ENCODE measurements at regions not wholly inside any gene's neighbourhood (a gene's known extent, or its start where the extent isn't known, plus 50 kb on each side); places are given as distances from the start of the nearest gene placed in this dataset.

GRCh38 chr14:87111126-87111525 is 881.9 kb downstream of the GALC start:
- no peak overlapping the region for H3K27ac ChIP-seq (ENCODE audit: low read depth in 2 of 2, low read length in 2 of 2)
- H3K4me1 ChIP-seq (ENCODE audit: control insufficient read depth in 2 of 2, insufficient read depth in 2 of 2, low read length in 2 of 2): no peaks in the 10 kb centered on the region
- H3K27me3 ChIP-seq (ENCODE audit: control insufficient read depth in 2 of 2, insufficient read depth in 2 of 2, low read length in 2 of 2): no peaks in the 10 kb centered on the region
- H3K36me3 ChIP-seq (ENCODE audit: control insufficient read depth in 2 of 2, insufficient read depth in 2 of 2, low read length in 2 of 2): no peaks in the 10 kb centered on the region
- H3K9ac ChIP-seq (ENCODE audit: low read depth in 1 of 2, low read length in 2 of 2): no peak overlapping the region
- H3K9me3 ChIP-seq (ENCODE audit: control insufficient read depth in 2 of 2, low read length in 2 of 2): peaks cover 0 to 2% of the 10 kb centered on the region in 2 donors
- no peak overlapping the region for H3K4me3 ChIP-seq (ENCODE audit: low read length in 2 of 2)

GRCh38 chr14:87109271-87109670 is 883.7 kb downstream of the GALC start:
- no peaks in the 10 kb centered on the region for H3K4me1 ChIP-seq (ENCODE audit: control insufficient read depth in 2 of 2, insufficient read depth in 2 of 2, low read length in 2 of 2)
- H3K36me3 ChIP-seq (ENCODE audit: control insufficient read depth in 2 of 2, insufficient read depth in 2 of 2, low read length in 2 of 2): no peaks in the 10 kb centered on the region
- peaks cover 0 to 7% of the 10 kb centered on the region in 2 donors for H3K9me3 ChIP-seq (ENCODE audit: control insufficient read depth in 2 of 2, low read length in 2 of 2)
- H3K4me3 ChIP-seq (ENCODE audit: low read length in 2 of 2): no peak overlapping the region
- H3K27ac ChIP-seq (ENCODE audit: low read depth in 2 of 2, low read length in 2 of 2): no peak overlapping the region
- no peak overlapping the region for H3K9ac ChIP-seq (ENCODE audit: low read depth in 1 of 2, low read length in 2 of 2)
- no peaks in the 10 kb centered on the region for H3K27me3 ChIP-seq (ENCODE audit: control insufficient read depth in 2 of 2, insufficient read depth in 2 of 2, low read length in 2 of 2)

GRCh38 chr14:87108726-87109125 is 884.3 kb downstream of the GALC start:
- Histone ChIP-seq H3K36me3 (ENCODE audit: control insufficient read depth in 2 of 2, insufficient read depth in 2 of 2, low read length in 2 of 2) (no peaks in the 10 kb centered on the region), H3K27me3 (ENCODE audit: control insufficient read depth in 2 of 2, insufficient read depth in 2 of 2, low read length in 2 of 2) (no peaks in the 10 kb centered on the region), H3K9ac (ENCODE audit: low read depth in 1 of 2, low read length in 2 of 2) (no peak overlapping the region), H3K4me1 (ENCODE audit: control insufficient read depth in 2 of 2, insufficient read depth in 2 of 2, low read length in 2 of 2) (no peaks in the 10 kb centered on the region), H3K9me3 (ENCODE audit: control insufficient read depth in 2 of 2, low read length in 2 of 2) (peaks cover 0 to 7% of the 10 kb centered on the region in 2 donors), H3K27ac (ENCODE audit: low read depth in 2 of 2, low read length in 2 of 2) (no peak overlapping the region), H3K4me3 (ENCODE audit: low read length in 2 of 2) (no peak overlapping the region)

- no peak overlapping the region for H3K27ac ChIP-seq (ENCODE audit: low read depth in 2 of 2, low read length in 2 of 2)
- H3K36me3 ChIP-seq (ENCODE audit: control insufficient read depth in 2 of 2, insufficient read depth in 2 of 2, low read length in 2 of 2): no peaks in the 10 kb centered on the region
- H3K4me3 ChIP-seq (ENCODE audit: low read length in 2 of 2): no peak overlapping the region
- no peaks in the 10 kb centered on the region for H3K27me3 ChIP-seq (ENCODE audit: control insufficient read depth in 2 of 2, insufficient read depth in 2 of 2, low read length in 2 of 2)
- no peaks in the 10 kb centered on the region for H3K4me1 ChIP-seq (ENCODE audit: control insufficient read depth in 2 of 2, insufficient read depth in 2 of 2, low read length in 2 of 2)
- H3K9ac ChIP-seq (ENCODE audit: low read depth in 1 of 2, low read length in 2 of 2): no peak overlapping the region
- H3K9me3 ChIP-seq (ENCODE audit: control insufficient read depth in 2 of 2, low read length in 2 of 2): peaks cover 0 to 7% of the 10 kb centered on the region in 2 donors
These were observed 890.1 kb downstream of the GALC start for GRCh38 chr14:87102811-87103378.

- Histone ChIP-seq H3K27me3 (ENCODE audit: control insufficient read depth in 2 of 2, insufficient read depth in 2 of 2, low read length in 2 of 2) (no peaks in the 10 kb centered on the region), H3K36me3 (ENCODE audit: control insufficient read depth in 2 of 2, insufficient read depth in 2 of 2, low read length in 2 of 2) (no peaks in the 10 kb centered on the region), H3K4me1 (ENCODE audit: control insufficient read depth in 2 of 2, insufficient read depth in 2 of 2, low read length in 2 of 2) (no peaks in the 10 kb centered on the region), H3K9ac (ENCODE audit: low read depth in 1 of 2, low read length in 2 of 2) (no peak overlapping the region), H3K27ac (ENCODE audit: low read depth in 2 of 2, low read length in 2 of 2) (no peak overlapping the region), H3K9me3 (ENCODE audit: control insufficient read depth in 2 of 2, low read length in 2 of 2) (peaks cover 0 to 2% of the 10 kb centered on the region in 2 donors), H3K4me3 (ENCODE audit: low read length in 2 of 2) (no peak overlapping the region)
These were observed 896.0 kb downstream of the GALC start for GRCh38 chr14:87097015-87097414.

- Histone ChIP-seq H3K36me3 (ENCODE audit: control insufficient read depth in 2 of 2, insufficient read depth in 2 of 2, low read length in 2 of 2) (no peaks in the 10 kb centered on the region), H3K4me3 (ENCODE audit: low read length in 2 of 2) (no peak overlapping the region), H3K4me1 (ENCODE audit: control insufficient read depth in 2 of 2, insufficient read depth in 2 of 2, low read length in 2 of 2) (no peaks in the 10 kb centered on the region), H3K27ac (ENCODE audit: low read depth in 2 of 2, low read length in 2 of 2) (no peak overlapping the region), H3K9me3 (ENCODE audit: control insufficient read depth in 2 of 2, low read length in 2 of 2) (peaks cover 3% of the 10 kb centered on the region in 2 donors), H3K9ac (ENCODE audit: low read depth in 1 of 2, low read length in 2 of 2) (no peak overlapping the region), H3K27me3 (ENCODE audit: control insufficient read depth in 2 of 2, insufficient read depth in 2 of 2, low read length in 2 of 2) (no peaks in the 10 kb centered on the region)
These were observed 898.1 kb downstream of the GALC start for GRCh38 chr14:87094913-87095312.

- no peak overlapping the region for H3K9ac ChIP-seq (ENCODE audit: low read depth in 1 of 2, low read length in 2 of 2)
- H3K4me1 ChIP-seq (ENCODE audit: control insufficient read depth in 2 of 2, insufficient read depth in 2 of 2, low read length in 2 of 2): no peaks in the 10 kb centered on the region
- no peak overlapping the region for H3K27ac ChIP-seq (ENCODE audit: low read depth in 2 of 2, low read length in 2 of 2)
- H3K36me3 ChIP-seq (ENCODE audit: control insufficient read depth in 2 of 2, insufficient read depth in 2 of 2, low read length in 2 of 2): no peaks in the 10 kb centered on the region
- H3K9me3 ChIP-seq (ENCODE audit: control insufficient read depth in 2 of 2, low read length in 2 of 2): peaks cover 3 to 5% of the 10 kb centered on the region in 2 donors
- H3K4me3 ChIP-seq (ENCODE audit: low read length in 2 of 2): no peak overlapping the region
- H3K27me3 ChIP-seq (ENCODE audit: control insufficient read depth in 2 of 2, insufficient read depth in 2 of 2, low read length in 2 of 2): no peaks in the 10 kb centered on the region
These were observed 904.4 kb downstream of the GALC start for GRCh38 chr14:87088588-87088987.

GRCh38 chr14:87087881-87088280 is 905.1 kb downstream of the GALC start:
- no peaks in the 10 kb centered on the region for H3K27me3 ChIP-seq (ENCODE audit: control insufficient read depth in 2 of 2, insufficient read depth in 2 of 2, low read length in 2 of 2)
- H3K4me3 ChIP-seq (ENCODE audit: low read length in 2 of 2): no peak overlapping the region
- no peaks in the 10 kb centered on the region for H3K4me1 ChIP-seq (ENCODE audit: control insufficient read depth in 2 of 2, insufficient read depth in 2 of 2, low read length in 2 of 2)
- peaks cover 3 to 5% of the 10 kb centered on the region in 2 donors for H3K9me3 ChIP-seq (ENCODE audit: control insufficient read depth in 2 of 2, low read length in 2 of 2)
- no peak overlapping the region for H3K27ac ChIP-seq (ENCODE audit: low read depth in 2 of 2, low read length in 2 of 2)
- no peaks in the 10 kb centered on the region for H3K36me3 ChIP-seq (ENCODE audit: control insufficient read depth in 2 of 2, insufficient read depth in 2 of 2, low read length in 2 of 2)
- H3K9ac ChIP-seq (ENCODE audit: low read depth in 1 of 2, low read length in 2 of 2): no peak overlapping the region

GRCh38 chr14:87084908-87085307 is 908.1 kb downstream of the GALC start:
- H3K27me3 ChIP-seq (ENCODE audit: control insufficient read depth in 2 of 2, insufficient read depth in 2 of 2, low read length in 2 of 2): no peaks in the 10 kb centered on the region

GRCh38 chr14:87082917-87083316 is 910.1 kb downstream of the GALC start:
- Histone ChIP-seq H3K36me3 (ENCODE audit: control insufficient read depth in 2 of 2, insufficient read depth in 2 of 2, low read length in 2 of 2) (no peaks in the 10 kb centered on the region), H3K9ac (ENCODE audit: low read depth in 1 of 2, low read length in 2 of 2) (no peak overlapping the region), H3K4me1 (ENCODE audit: control insufficient read depth in 2 of 2, insufficient read depth in 2 of 2, low read length in 2 of 2) (no peaks in the 10 kb centered on the region), H3K4me3 (ENCODE audit: low read length in 2 of 2) (no peak overlapping the region), H3K9me3 (ENCODE audit: control insufficient read depth in 2 of 2, low read length in 2 of 2) (peaks cover 0 to 3% of the 10 kb centered on the region in 2 donors), H3K27ac (ENCODE audit: low read depth in 2 of 2, low read length in 2 of 2) (no peak overlapping the region), H3K27me3 (ENCODE audit: control insufficient read depth in 2 of 2, insufficient read depth in 2 of 2, low read length in 2 of 2) (no peaks in the 10 kb centered on the region)

More at GRCh38 chr14:87084908-87085307, 908.1 kb downstream of the GALC start:
- Histone ChIP-seq H3K4me3 (ENCODE audit: low read length in 2 of 2) (no peak overlapping the region), H3K4me1 (ENCODE audit: control insufficient read depth in 2 of 2, insufficient read depth in 2 of 2, low read length in 2 of 2) (no peaks in the 10 kb centered on the region), H3K9me3 (ENCODE audit: control insufficient read depth in 2 of 2, low read length in 2 of 2) (peaks cover 0 to 2% of the 10 kb centered on the region in 2 donors), H3K27ac (ENCODE audit: low read depth in 2 of 2, low read length in 2 of 2) (no peak overlapping the region), H3K36me3 (ENCODE audit: control insufficient read depth in 2 of 2, insufficient read depth in 2 of 2, low read length in 2 of 2) (no peaks in the 10 kb centered on the region), H3K9ac (ENCODE audit: low read depth in 1 of 2, low read length in 2 of 2) (no peak overlapping the region)

GRCh38 chr14:87081004-87081403 is 912.0 kb downstream of the GALC start:
- no peak overlapping the region for H3K9ac ChIP-seq (ENCODE audit: low read depth in 1 of 2, low read length in 2 of 2)
- H3K9me3 ChIP-seq (ENCODE audit: control insufficient read depth in 2 of 2, low read length in 2 of 2): peaks cover 0 to 3% of the 10 kb centered on the region in 2 donors
- H3K27me3 ChIP-seq (ENCODE audit: control insufficient read depth in 2 of 2, insufficient read depth in 2 of 2, low read length in 2 of 2): no peaks in the 10 kb centered on the region
- no peaks in the 10 kb centered on the region for H3K36me3 ChIP-seq (ENCODE audit: control insufficient read depth in 2 of 2, insufficient read depth in 2 of 2, low read length in 2 of 2)
- no peaks in the 10 kb centered on the region for H3K4me1 ChIP-seq (ENCODE audit: control insufficient read depth in 2 of 2, insufficient read depth in 2 of 2, low read length in 2 of 2)
- no peak overlapping the region for H3K27ac ChIP-seq (ENCODE audit: low read depth in 2 of 2, low read length in 2 of 2)
- no peak overlapping the region for H3K4me3 ChIP-seq (ENCODE audit: low read length in 2 of 2)
